ENCODE measurements at regions not wholly inside any gene's neighbourhood (a gene's known extent, or its start where the extent isn't known, plus 50 kb on each side); places are given as distances from the start of the nearest gene placed in this dataset.
"Not testable (repeated sequence)": the region's sequence is repeated elsewhere in the genome, so short reads cannot be mapped to it uniquely, and the experiment has no call there.

GRCh38 chr9:89946741-89947140, 341.9 kb downstream of the GADD45G start:
- DNase-seq = no peak

DNA sequence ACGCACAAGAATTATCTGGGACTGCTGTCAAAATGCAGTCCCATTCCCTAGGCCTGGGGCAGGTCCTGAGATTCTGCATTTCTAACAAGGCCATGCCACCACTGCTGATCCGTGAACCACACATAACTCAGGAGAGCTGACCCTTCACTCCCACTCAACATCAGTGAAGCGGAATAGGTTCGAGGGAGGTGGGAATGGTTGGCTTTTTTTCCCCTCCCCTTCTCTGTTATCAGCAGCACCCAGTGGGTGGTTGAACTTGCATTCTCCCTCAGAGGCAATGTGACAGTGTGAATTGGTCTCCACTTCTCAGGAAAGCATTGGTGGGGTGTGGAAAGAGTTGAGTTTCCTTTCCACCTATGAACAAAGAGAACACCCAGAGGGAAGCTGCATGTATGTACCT, 344.3 kb downstream of the GADD45G start:
- no peak for DNase-seq

DNA sequence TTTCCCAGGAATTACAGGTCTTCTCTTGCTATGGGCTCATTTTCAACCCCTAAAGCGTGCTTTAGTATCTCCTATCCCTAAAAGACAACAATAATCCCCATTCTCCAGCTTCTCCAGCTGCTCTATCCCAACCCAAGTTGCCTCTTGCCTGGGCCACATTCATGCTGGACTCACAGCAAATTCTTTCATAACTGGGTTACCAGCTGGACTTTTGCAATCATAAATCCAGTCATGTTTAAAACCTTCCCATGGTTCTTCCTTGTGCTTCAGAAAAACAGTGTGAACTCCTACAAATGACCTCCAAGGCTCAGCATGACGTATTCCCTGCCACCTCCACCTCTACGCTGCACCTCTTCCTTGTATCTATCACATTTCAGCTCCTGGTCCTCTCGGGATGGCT, 346.9 kb downstream of the GADD45G start:
- DNase-seq = no peak

- no peak for DNase-seq
Observed at GRCh38 chr9:89952401-89952800, 347.6 kb downstream of the GADD45G start.

DNA sequence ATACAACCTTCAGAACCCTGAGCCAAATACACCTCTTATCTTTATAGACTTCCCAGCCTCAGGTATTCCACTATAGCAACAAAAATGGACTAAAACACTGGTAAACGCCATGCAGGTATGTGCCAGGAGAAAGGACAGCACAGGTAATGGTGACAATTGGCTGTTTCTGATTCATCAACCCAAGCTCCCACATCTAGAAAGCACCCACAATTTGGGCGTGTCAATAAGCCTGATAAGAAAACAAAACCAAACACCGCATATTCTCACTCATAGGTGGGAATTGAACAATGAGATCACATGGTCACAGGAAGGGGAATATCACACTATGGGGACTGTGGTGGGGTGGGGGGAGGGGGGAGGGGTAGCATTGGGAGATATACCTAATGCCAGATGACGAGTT, 348.5 kb downstream of the GADD45G start:
- DNase-seq = not testable (repeated sequence)

DNA sequence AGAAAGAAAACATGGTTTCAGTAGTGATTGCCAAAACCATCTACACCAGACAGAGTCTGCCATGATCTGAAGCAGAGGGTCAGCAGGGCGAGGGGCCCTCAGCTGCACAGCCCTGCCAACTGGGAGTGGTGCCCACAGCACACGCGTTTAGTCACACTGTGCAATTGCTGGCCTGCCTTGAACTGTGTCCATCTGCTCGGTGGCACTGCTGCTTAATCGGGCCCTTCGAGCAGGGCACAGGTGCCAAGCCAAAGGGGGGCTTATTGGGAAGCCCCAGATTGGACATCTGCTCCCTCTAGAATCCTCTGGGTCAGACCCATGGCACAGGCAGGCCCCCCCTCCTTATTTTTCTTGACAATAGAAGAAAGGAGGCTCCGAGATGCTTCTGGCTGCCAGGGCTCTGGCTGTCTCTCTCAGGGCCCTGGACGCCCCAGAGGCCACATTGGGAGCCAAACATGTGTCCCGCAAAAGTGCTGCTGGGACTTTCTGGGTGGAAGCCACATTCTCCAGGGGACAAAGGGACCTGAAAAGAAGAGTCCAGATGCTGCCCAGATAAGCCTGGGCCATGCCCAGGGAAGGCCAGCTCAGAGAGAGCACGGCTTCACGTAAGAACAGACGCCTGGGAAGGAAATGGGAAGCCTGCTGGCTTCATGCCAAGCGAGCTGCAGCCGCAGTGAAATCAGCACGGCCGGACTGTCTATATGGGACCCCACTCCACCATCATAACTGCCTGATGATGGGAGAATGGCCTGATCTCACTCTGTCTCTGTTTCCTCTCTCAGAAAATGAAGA, 349.2 kb downstream of the GADD45G start:
- no peak for DNase-seq

- DNase-seq = no peak
Observed at GRCh38 chr9:89955144-89955543, 350.3 kb downstream of the GADD45G start.

DNA sequence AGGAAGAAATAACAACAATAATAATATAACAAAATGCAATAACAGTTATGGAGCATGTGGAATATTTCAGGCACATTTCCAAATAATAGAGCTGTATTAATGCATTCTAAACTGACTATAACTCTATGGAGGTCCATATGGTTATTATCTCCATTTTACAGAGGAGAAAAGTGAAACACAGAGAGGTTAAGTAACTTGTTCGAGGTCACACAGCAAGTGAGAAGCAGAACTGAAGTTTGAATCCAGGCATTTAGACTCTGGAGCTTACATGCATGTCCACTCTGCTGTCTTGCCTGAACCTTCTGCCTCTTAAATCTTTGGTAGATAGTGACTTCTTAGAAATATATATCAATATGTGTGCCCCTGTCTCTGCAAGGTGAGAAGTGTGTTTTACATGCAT, 350.8 kb downstream of the GADD45G start:
- no peak for DNase-seq

GRCh38 chr9:89956331-89956730, 351.5 kb downstream of the GADD45G start:
- no peak for DNase-seq

DNA sequence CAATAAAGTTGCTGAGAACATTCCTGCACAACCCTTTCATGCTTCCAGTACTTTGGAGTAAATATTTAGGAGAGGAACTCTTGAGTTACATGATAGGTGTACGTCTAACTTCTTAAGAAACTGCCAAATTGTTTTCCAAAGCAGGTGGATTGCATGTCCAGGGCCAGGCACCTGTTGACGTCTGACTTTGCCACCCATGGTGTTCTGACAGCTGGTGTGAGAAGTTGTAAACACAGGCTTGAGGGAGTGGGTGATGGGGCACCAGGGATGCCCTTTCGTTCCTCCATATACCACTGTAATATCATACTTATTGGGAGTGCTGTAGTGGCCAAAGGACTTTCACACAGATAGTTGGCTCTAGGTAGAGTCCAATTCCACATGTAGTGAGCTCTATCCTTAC, 352.1 kb downstream of the GADD45G start:
- no peak for DNase-seq

DNA sequence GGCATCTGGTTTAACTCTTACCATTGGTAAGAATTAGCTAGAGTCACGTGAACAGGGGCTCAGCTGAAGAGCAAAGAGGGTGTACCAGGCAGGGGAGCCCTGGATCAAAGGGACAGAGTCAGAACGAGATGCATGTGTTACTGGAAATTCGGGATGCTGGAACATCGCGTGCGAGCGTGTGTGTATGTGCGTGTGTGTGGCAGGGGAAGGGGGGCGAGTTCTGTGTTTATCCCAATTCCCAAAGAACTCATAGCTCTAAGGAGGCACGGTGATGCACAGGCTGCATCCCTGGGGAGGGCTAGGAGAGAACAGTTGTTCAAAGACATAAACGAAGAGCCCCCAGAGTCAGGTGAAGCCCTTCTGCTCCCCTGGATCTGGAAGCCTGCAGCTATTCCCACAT, 353.3 kb downstream of the GADD45G start:
- no peak for DNase-seq

DNA sequence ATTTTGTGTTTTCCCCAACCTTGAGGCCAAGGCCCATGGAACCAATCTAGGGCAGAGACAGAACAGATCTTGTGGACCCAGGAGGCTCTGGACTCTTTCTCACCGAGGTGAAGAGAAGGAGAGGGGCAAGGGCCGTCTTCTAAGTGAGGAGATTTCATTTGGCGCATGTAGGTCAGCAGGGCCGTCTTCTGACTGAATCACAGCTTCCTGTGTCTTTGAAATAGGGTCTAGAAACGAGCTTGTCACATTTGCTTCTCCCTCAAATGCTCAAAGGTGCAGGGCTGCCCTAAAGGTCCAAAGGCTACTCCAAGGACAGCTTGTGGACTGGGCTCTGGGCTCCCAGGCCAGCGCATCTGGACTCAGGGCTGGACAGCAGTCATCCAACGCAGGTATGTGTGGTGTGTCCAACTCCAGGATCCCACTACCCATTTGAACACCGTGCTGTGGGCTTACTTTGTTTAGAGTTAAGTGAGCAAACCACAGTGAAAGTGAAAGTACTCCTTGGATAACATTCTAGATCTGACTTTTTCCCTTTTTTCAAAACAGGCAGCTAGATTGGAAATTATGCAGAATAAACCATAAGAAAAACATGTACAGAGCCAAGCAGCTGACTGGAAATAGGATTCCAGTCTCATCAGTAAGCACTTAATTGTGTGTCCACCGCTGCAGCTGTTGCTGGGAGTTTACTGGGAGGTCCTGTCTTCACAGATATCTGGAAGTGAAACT, 357.0 kb downstream of the GADD45G start:
- no peak for DNase-seq

- no peak for DNase-seq
Observed at GRCh38 chr9:89963280-89963679, 358.5 kb downstream of the GADD45G start.

DNA sequence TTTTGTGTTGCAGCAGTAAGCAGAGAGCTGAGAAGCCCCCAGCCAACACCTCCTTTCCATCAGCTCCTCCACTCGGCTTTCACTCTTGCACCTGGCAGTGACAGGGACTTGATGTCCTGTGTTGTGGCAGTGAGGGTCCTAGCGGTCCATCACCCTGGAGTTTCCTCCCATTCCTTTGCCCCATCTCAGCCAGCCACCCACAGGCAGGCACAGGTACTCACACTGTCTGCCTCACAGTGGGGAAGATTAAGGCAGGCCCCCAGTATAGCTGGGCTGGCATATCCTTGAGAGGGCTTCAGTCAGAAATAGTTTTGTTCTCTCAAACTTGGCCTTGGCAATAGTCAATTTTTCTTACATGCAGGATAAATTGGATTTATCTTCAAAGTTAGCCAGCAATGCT, 362.7 kb downstream of the GADD45G start:
- DNase-seq = no peak

- DNase-seq = no peak
Observed at GRCh38 chr9:89969156-89969675, 364.4 kb downstream of the GADD45G start.

DNA sequence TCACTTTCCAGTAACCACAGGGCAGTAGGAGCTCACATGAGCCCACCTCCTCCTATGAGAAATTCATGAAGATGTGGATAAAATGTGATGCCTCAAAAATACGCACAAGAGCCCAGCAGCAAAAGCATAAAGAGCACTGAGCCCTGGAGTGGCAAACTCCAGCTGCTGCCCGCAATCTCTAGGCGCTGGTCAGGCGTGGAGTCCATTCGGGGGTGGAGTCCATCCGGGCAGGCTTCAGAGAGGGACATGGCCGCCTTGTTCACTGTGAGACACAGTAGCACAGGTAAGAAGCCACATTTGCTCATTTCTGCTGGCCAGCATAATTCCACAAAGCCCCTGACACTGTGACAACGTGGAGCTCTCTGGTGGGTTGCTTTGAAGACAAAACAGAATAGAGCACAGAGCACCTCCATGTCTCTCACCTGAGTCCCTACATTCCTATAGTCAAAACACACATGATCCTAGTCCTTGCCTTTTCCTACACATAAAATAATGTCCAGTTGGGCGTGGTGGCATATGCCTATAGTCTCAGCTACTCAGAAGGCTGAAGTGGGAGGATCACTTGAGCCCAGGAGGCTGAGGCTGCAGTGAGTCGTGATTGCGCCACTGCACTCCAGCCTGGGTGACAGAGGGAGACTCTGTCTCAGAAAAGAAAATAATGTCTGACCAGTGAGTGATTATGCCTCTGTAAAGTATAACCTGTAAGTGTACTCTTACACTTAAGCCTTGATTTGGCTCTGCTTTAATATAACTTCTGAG, 365.2 kb downstream of the GADD45G start:
- DNase-seq = no peak

- DNase-seq = no peak
Observed at GRCh38 chr9:89970701-89971100, 365.9 kb downstream of the GADD45G start.

DNA sequence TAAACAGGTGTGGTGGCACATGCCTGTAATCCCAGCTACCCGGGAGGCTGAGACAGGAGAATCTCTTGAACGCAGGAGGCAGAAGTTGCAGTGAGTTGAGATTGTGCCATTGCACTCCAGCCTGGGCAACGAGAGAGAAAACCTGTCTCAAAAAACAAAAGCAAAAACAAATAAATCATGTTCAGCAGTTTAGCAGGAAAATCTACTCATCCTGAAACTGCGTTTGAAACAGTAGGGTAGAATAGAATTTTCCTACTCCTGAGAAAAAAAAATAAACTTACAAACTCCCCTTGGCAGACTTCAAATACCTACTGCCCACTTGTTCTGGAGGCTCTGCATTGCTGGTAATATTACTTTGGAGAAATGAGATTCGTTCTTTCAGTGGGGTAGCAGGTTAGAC, 367.7 kb downstream of the GADD45G start:
- DNase-seq = no peak

- DNase-seq = no peak
Observed at GRCh38 chr9:89974582-89974981, 369.8 kb downstream of the GADD45G start.

- no peak for DNase-seq
Observed at GRCh38 chr9:89975024-89975423, 370.2 kb downstream of the GADD45G start.

- DNase-seq = no peak
Observed at GRCh38 chr9:89975630-89976029, 370.8 kb downstream of the GADD45G start.

DNA sequence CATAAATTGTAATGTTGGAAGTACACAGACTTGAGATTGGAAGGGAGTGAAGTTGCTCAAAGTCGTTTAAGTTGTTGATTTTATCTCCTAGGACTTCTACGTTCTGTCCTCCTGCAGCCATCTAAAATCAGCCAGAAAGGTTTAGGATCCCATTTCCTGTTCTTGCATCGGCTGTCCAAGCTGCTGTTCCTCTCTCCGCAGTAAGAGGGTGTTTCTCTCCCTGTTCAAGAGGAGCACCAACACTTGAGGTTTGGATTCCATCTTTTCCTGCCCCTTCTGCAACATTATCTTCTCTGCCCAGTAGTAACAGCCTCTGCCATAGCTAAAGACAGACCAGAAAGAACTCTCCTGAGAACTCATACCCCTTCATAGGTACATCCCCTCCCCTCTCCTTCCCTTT, 373.4 kb downstream of the GADD45G start:
- no peak for DNase-seq

GRCh38 chr9:89980600-89980999, 375.8 kb downstream of the GADD45G start:
- DNase-seq = no peak

DNA sequence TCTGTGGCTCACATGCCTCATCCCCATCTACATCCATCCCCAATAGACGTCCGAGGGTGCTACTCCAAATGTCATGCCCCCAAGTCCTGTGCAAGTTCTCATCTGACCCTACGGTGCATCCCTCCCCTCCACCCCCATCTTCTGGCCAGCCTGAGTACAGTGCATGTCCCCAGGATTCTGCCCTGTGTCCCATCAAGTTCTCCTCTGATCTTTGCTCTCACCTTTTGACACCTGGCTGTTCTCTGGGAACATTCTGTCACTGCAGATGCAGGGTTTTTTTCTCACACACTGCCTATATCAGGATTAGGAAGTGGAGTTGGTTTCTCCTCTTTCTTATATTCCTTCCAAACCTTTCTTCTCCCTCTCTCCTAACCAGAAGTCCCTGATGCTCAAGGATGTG, 377.2 kb downstream of the GADD45G start:
- no peak for DNase-seq

All from GDM1 (cell line).